GM10266 (cell line): ENCODE measurements at regions not wholly inside any gene's neighbourhood (a gene's known extent, or its start where the extent isn't known, plus 50 kb on each side); places are given as distances from the start of the nearest gene placed in this dataset.

Experiments used
- DNase-seq: peaks from one replicate; pipeline ENCODE4 v3.0.0; 2012; ENCODE audit errors: extremely low spot score
- CTCF ChIP-seq: IDR thresholded peaks from 2 replicates; pipeline ENCODE4 v1.5.1; 2012; ENCODE audit warnings: mild to moderate bottlenecking, low read depth; ENCODE audit not compliant: control insufficient read depth, insufficient read depth; ENCODE audit errors: missing control alignments

GRCh38 chr15:52975941-52976449 is 185.9 kb upstream of the ONECUT1 start:
- TF ChIP-seq CTCF = no peak
- DNase-seq = no peak

- TF ChIP-seq CTCF = no peak
- DNase-seq = no peak
Measured at GRCh38 chr15:52963865-52964264, 173.7 kb upstream of the ONECUT1 start.

GRCh38 chr15:52960283-52960682 is 170.1 kb upstream of the ONECUT1 start:
- TF ChIP-seq CTCF = no peak
- DNase-seq = no peak

GRCh38 chr15:52943746-52944145 is 153.6 kb upstream of the ONECUT1 start:
- TF ChIP-seq CTCF = no peak
- no peak for DNase-seq

- DNase-seq = no peak
- no peak for TF ChIP-seq CTCF
Measured at GRCh38 chr15:52936489-52936888, 146.4 kb upstream of the ONECUT1 start.

GRCh38 chr15:52925130-52925529 is 135.0 kb upstream of the ONECUT1 start:
- DNase-seq = no peak
- no peak for TF ChIP-seq CTCF

GRCh38 chr15:52924630-52925029 is 134.5 kb upstream of the ONECUT1 start:
- no peak for DNase-seq
- no peak for TF ChIP-seq CTCF

GRCh38 chr15:52923626-52924025 is 133.5 kb upstream of the ONECUT1 start:
- DNase-seq = no peak
- no peak for TF ChIP-seq CTCF
